B cell (primary cell): ENCODE measurements at regions not wholly inside any gene's neighbourhood (a gene's known extent, or its start where the extent isn't known, plus 50 kb on each side); places are given as distances from the start of the nearest gene placed in this dataset.

Experiments
- EZH2 ChIP-seq: IDR thresholded peaks from 2 replicates; pipeline ENCODE4 v1.6.1; 2012; ENCODE audit warnings: borderline replicate concordance, low read depth, mild to moderate bottlenecking, moderate library complexity, low read length; ENCODE audit not compliant: insufficient read depth, poor library complexity, severe bottlenecking
- TF ChIP-seq, protein P1 (sequence below): fragments of 200-600 bp; IDR thresholded peaks from one replicate; pipeline ENCODE4 v1.8.0; 2022; ENCODE audit warnings: antibody characterized with exemption, mild to moderate bottlenecking

DNA sequence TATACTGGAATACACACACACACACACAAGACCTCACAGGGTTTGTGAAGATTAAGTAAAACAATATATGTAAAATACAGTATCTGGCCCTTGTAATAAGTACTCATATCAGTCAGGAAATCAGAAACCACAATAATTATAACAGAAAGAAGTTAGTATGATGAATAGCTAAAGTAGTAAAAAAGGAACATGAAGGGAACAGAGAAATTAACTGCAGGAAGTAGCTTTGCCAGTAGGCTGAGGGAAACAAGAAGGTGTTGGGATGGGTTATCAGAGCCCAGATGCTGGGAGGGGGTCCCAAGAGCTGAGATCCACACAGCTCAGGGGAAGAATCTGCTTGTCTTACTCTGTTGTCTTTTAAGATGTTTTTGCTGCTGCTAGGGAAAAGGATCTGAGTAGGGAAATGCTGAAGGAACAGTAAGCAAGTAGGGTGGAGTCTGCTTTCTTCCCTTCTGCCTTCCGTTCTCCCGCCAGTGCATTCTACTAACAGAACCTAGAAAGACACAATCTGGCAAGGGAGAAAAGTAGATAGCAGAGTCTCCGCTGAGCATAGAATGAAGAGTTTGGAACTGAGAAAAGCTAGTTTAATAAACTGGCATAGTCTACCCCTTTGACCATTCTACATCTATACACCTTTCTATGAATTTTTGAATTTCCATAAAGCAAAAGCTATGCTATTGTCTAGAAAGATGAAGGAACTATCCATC is 55.3 kb upstream of the ALDH1A1 start:
- TF ChIP-seq, protein P1, sequence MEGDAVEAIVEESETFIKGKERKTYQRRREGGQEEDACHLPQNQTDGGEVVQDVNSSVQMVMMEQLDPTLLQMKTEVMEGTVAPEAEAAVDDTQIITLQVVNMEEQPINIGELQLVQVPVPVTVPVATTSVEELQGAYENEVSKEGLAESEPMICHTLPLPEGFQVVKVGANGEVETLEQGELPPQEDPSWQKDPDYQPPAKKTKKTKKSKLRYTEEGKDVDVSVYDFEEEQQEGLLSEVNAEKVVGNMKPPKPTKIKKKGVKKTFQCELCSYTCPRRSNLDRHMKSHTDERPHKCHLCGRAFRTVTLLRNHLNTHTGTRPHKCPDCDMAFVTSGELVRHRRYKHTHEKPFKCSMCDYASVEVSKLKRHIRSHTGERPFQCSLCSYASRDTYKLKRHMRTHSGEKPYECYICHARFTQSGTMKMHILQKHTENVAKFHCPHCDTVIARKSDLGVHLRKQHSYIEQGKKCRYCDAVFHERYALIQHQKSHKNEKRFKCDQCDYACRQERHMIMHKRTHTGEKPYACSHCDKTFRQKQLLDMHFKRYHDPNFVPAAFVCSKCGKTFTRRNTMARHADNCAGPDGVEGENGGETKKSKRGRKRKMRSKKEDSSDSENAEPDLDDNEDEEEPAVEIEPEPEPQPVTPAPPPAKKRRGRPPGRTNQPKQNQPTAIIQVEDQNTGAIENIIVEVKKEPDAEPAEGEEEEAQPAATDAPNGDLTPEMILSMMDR: no peak
- TF ChIP-seq EZH2: no peak
